Psoas muscle (tissue), 7 donors: ENCODE measurements at regions not wholly inside any gene's neighbourhood (a gene's known extent, or its start where the extent isn't known, plus 50 kb on each side); places are given as distances from the start of the nearest gene placed in this dataset.

Source experiments
- ATAC-seq, 4 donors: fragments of 200-7000 bp; cut with Tn5 transposase; one replicate each; pipeline ENCODE4 v1.9.1; 2020; ENCODE audit warnings: moderate library complexity in 3 of 4, mild to moderate bottlenecking in 2 of 4
- DNase-seq, 2 donors: peaks; one replicate each; pipeline ENCODE4 v3.0.0-alpha.2; 2020
- H3K27ac ChIP-seq: fragments of 200-600 bp; one replicate; pipeline ENCODE4 v1.8.0; 2022
- H3K27me3 ChIP-seq, 3 donors: fragments of 200-600 bp in 1 of 3; one replicate each; pipeline versions ENCODE4 v1.6.1 to v1.8.0; 2013 to 2022; ENCODE audit warnings: low read length in 2 of 3, mild to moderate bottlenecking in 2 of 3, moderate library complexity in 1 of 3; ENCODE audit not compliant: insufficient read depth in 3 of 3
- H3K36me3 ChIP-seq, 2 donors: fragments of 200-600 bp in 1 of 2; one replicate each; pipeline versions ENCODE4 v1.6.1 to v1.8.0; 2013 to 2022; ENCODE audit warnings: low read depth in 1 of 2, mild to moderate bottlenecking in 1 of 2, moderate library complexity in 1 of 2; ENCODE audit not compliant: insufficient read depth in 1 of 2
- H3K4me1 ChIP-seq: fragments of 200-600 bp; one replicate; pipeline ENCODE4 v1.8.0; 2022
- H3K4me3 ChIP-seq: fragments of 200-600 bp; one replicate; pipeline ENCODE4 v1.8.0; 2022; ENCODE audit warnings: mild to moderate bottlenecking
- H3K9me3 ChIP-seq: fragments of 200-600 bp; one replicate; pipeline ENCODE4 v1.8.0; 2022
- WGBS, 3 donors: extraction: QIAGEN DNeasy Blood & Tissue Kit; methylation state at CpG; one replicate each; pipeline versions ENCODE4 v1.1.6 to v1.1.7; 2013; 5-methylcytosine and 5-hydroxymethylcytosine counted together
- intact Hi-C, 2 donors: fragments of 100-400 bp; cut with DNase I; formaldehyde crosslinking; loops; one replicate each; pipeline versions ENCODE4 v1.11.0 to v1.14.2; 2022
- TF ChIP-seq, protein P1 (sequence below): fragments of 200-600 bp; IDR thresholded peaks from one replicate; pipeline ENCODE4 v1.8.0; 2022; ENCODE audit warnings: antibody characterized with exemption
- donor health status: healthy with polysubstance abuse.
- donor health status: DM: no; HTN: no; CAD: no; lungs with moderate emphysema.
- donor health status: Bipolar disorder and iron deficiency.
- donor health status: healthy.
- donor health status: DM: yes; HTN: yes; CAD: no.
- donor health status: DM: no; HTN: no; CAD: no.
- donor health status: DM: yes; HTN: yes; CAD: no.

DNA sequence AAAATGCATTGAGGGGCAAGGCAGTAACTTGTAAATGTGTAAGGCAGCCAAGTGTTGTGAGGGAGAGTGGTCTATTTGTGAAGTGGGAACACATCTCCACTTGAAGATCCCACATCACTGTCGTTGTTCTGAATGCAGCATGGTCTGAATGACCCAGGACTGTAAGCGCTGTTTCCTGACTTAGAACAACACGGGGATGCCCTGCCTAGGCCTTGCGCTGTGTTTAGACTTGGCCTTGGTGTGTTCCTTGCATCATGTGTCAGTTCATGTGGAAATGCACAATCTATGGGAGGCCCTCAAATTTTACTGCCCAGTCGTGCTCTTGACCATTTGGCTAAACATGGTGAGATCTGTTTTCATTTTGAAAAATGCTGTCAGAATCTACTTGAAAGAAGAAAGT is 205.1 kb downstream of the SOX11 start:
- H3K4me3 ChIP-seq, result no peak overlapping the region
- WGBS, 3 donors, result 84 to 86% (median 86%) methylated on average over 5 of the region's 5 CpGs
- TF ChIP-seq, protein P1, sequence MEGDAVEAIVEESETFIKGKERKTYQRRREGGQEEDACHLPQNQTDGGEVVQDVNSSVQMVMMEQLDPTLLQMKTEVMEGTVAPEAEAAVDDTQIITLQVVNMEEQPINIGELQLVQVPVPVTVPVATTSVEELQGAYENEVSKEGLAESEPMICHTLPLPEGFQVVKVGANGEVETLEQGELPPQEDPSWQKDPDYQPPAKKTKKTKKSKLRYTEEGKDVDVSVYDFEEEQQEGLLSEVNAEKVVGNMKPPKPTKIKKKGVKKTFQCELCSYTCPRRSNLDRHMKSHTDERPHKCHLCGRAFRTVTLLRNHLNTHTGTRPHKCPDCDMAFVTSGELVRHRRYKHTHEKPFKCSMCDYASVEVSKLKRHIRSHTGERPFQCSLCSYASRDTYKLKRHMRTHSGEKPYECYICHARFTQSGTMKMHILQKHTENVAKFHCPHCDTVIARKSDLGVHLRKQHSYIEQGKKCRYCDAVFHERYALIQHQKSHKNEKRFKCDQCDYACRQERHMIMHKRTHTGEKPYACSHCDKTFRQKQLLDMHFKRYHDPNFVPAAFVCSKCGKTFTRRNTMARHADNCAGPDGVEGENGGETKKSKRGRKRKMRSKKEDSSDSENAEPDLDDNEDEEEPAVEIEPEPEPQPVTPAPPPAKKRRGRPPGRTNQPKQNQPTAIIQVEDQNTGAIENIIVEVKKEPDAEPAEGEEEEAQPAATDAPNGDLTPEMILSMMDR, result no peak
- no peaks in the 10 kb centered on the region for H3K27me3 ChIP-seq
- H3K36me3 ChIP-seq, result no peaks in the 10 kb centered on the region
- H3K9me3 ChIP-seq, result no peaks in the 10 kb centered on the region
- H3K4me1 ChIP-seq, result no peaks in the 10 kb centered on the region
- ATAC-seq (no peak), DNase-seq (no peak)
- intact Hi-C loops, result no loop called here
- no peak overlapping the region for H3K27ac ChIP-seq

DNA sequence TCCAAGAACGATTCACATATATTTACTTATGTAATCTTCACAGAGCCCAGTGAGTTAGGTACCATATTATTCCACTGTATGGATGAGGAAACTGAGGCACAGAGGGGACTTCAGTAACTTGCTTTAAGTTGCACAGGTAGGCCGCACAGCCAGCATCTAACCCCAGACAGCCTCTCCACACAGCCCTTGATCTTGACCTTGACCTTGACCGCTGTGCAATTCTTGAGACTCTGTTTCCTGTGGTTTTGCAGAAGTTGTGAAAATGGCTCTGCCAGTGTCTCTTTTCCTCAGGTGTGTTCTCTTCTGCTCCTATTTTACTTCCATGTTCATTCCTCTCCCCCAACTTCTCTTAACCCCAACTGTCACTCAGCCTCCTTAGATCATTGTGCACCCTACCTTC is 206.5 kb downstream of the SOX11 start:
- 93 to 99% (median 94%) methylated on average over 3 of the region's 3 CpGs for WGBS, 3 donors

DNA sequence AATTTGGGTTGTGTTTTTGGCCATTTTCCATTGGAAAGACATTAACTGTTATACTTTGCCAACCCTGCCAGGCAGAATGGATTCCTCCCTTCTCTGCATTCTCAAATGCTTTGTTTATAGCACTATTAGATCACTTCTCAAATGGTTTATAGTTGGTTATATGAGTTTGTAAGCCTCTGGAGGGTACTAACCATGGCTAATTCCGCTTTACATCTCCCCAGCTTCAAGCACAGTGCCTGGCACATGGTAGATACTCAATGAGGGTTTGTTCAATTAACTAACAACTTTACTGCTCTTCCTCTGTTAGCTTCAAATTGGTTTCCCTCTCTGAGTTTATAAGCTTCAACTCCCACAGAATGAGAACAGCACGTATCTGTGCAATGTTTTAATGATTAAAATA is 213.5 kb downstream of the SOX11 start:
- no peak for DNase-seq
- intact Hi-C loops, result no loop called here
- no peak overlapping the region for H3K27ac ChIP-seq
- no peaks in the 10 kb centered on the region for H3K9me3 ChIP-seq
- H3K36me3 ChIP-seq, result no peaks in the 10 kb centered on the region
- no peak overlapping the region for H3K4me3 ChIP-seq
- no peak for ATAC-seq
- WGBS, 3 donors, result 81 to 87% (median 86%) methylated on average over 2 of the region's 2 CpGs
- no peaks in the 10 kb centered on the region for H3K27me3 ChIP-seq
- TF ChIP-seq, protein P1, result no peak
- no peaks in the 10 kb centered on the region for H3K4me1 ChIP-seq

More for the DNA sequence above, 206.5 kb downstream of the SOX11 start:
- intact Hi-C loops, result no loop called here
- H3K27me3 ChIP-seq, result no peaks in the 10 kb centered on the region
- no peaks in the 10 kb centered on the region for H3K4me1 ChIP-seq
- H3K36me3 ChIP-seq, result no peaks in the 10 kb centered on the region
- no peaks in the 10 kb centered on the region for H3K9me3 ChIP-seq
- no peak for DNase-seq
- no peak overlapping the region for H3K27ac ChIP-seq
- H3K4me3 ChIP-seq, result no peak overlapping the region
- ATAC-seq, result no peak
- TF ChIP-seq, protein P1, result no peak

- Histone ChIP-seq H3K9me3 (no peaks in the 10 kb centered on the region), H3K4me1 (no peaks in the 10 kb centered on the region), H3K36me3 (no peaks in the 10 kb centered on the region), H3K4me3 (no peak overlapping the region), H3K27ac (no peak overlapping the region), H3K27me3 (no peaks in the 10 kb centered on the region)
- intact Hi-C loops, result no loop called here
- WGBS, 3 donors, result 84 to 90% (median 87%) methylated on average over 2 of the region's 2 CpGs
- ATAC-seq (no peak), DNase-seq (no peak)
- TF ChIP-seq, protein P1, result no peak
These were observed 215.9 kb downstream of the SOX11 start for GRCh38 chr2:5908071-5908470.

GRCh38 chr2:5911718-5912117 is 219.5 kb downstream of the SOX11 start:
- Histone ChIP-seq H3K9me3 (no peaks in the 10 kb centered on the region), H3K27ac (no peak overlapping the region), H3K27me3 (no peaks in the 10 kb centered on the region), H3K4me3 (no peak overlapping the region), H3K4me1 (peaks cover 13% of the 10 kb centered on the region), H3K36me3 (no peaks in the 10 kb centered on the region)
- WGBS, 3 donors, result 54 to 66% (median 55%) methylated on average over 3 of the region's 3 CpGs
- DNase-seq (no peak), ATAC-seq (no peak)
- intact Hi-C loops, result loop anchor here in 1 of 2 donors (10.0 kb wide), 1 partner anchor 863 kb away; no protein-coding TSS in a partner anchor
- TF ChIP-seq, protein P1, result no peak
